ENCODE measurements at regions not wholly inside any gene's neighbourhood (a gene's known extent, or its start where the extent isn't known, plus 50 kb on each side); places are given as distances from the start of the nearest gene placed in this dataset.

GRCh38 chr16:63690267-63690666, 1431.6 kb downstream of the CDH11 start:
- no peaks in the 10 kb centered on the region for H4K20me1 ChIP-seq (ENCODE audit: control insufficient read depth, insufficient read depth, low read depth, low read length)
- H3K4me1 ChIP-seq (ENCODE audit: control insufficient read depth, low read length): no peaks in the 10 kb centered on the region
- TF ChIP-seq CTCF (IDR thresholded peaks at IDR 0.05; ENCODE audit: low read depth, low read length, poor library complexity, severe bottlenecking) (no peak), EZH2phosphoT487 (IDR thresholded peaks at IDR 0.05; ENCODE audit: borderline replicate concordance, low read length) (no peak)
- no peaks in the 10 kb centered on the region for H3K9me3 ChIP-seq (ENCODE audit: control insufficient read depth, insufficient read depth, low read length)
- no peaks in the 10 kb centered on the region for H3K27me3 ChIP-seq (ENCODE audit: control insufficient read depth, low read length)
- no peaks in the 10 kb centered on the region for H3K79me2 ChIP-seq (ENCODE audit: control insufficient read depth, low read length)
- no peaks in the 10 kb centered on the region for H3K36me3 ChIP-seq (ENCODE audit: control insufficient read depth, low read length)
- H3F3A ChIP-seq (ENCODE audit: control insufficient read depth, insufficient read depth): no peaks in the 10 kb centered on the region
- H3K27ac ChIP-seq (ENCODE audit: low read depth, low read length): no peak overlapping the region
- H3K9me2 ChIP-seq (replicated peaks; ENCODE audit: control insufficient read depth, low read length): no peaks in the 10 kb centered on the region
- no peak overlapping the region for H3K4me2 ChIP-seq (ENCODE audit: low read length)
- no peak overlapping the region for H3K4me3 ChIP-seq (ENCODE audit: low read length)

DNA sequence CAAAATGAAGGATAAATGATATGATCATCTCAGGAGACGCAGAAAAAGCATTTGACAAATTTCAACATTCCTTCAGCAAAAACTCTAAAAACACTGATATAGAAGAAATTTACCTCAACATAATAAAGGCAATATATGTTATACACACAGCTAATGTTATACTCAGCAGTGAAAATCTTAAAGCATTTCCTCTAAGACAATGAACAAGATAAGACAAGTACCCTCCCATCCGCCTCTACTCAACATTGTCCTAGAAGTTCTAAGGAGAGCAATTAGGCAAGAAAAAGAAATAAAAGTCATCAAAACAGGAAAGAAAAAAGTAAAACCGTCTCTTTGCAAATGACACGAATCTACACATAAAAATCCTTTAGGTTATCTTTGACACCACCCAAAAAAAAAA, 1432.8 kb downstream of the CDH11 start:
- Histone ChIP-seq H3K4me1 (ENCODE audit: control insufficient read depth, low read length) (no peaks in the 10 kb centered on the region), H3K4me2 (ENCODE audit: low read length) (no peak overlapping the region), H3K27me3 (ENCODE audit: control insufficient read depth, low read length) (no peaks in the 10 kb centered on the region), H3F3A (ENCODE audit: control insufficient read depth, insufficient read depth) (no peaks in the 10 kb centered on the region), H3K4me3 (ENCODE audit: low read length) (no peak overlapping the region), H3K36me3 (ENCODE audit: control insufficient read depth, low read length) (no peaks in the 10 kb centered on the region), H3K9me2 (replicated peaks; ENCODE audit: control insufficient read depth, low read length) (no peaks in the 10 kb centered on the region), H3K27ac (ENCODE audit: low read depth, low read length) (no peak overlapping the region), H4K20me1 (ENCODE audit: control insufficient read depth, insufficient read depth, low read depth, low read length) (no peaks in the 10 kb centered on the region), H3K79me2 (ENCODE audit: control insufficient read depth, low read length) (no peaks in the 10 kb centered on the region), H3K9me3 (ENCODE audit: control insufficient read depth, insufficient read depth, low read length) (no peaks in the 10 kb centered on the region)
- TF ChIP-seq CTCF (IDR thresholded peaks at IDR 0.05; ENCODE audit: low read depth, low read length, poor library complexity, severe bottlenecking) (no peak), EZH2phosphoT487 (IDR thresholded peaks at IDR 0.05; ENCODE audit: borderline replicate concordance, low read length) (no peak)

DNA sequence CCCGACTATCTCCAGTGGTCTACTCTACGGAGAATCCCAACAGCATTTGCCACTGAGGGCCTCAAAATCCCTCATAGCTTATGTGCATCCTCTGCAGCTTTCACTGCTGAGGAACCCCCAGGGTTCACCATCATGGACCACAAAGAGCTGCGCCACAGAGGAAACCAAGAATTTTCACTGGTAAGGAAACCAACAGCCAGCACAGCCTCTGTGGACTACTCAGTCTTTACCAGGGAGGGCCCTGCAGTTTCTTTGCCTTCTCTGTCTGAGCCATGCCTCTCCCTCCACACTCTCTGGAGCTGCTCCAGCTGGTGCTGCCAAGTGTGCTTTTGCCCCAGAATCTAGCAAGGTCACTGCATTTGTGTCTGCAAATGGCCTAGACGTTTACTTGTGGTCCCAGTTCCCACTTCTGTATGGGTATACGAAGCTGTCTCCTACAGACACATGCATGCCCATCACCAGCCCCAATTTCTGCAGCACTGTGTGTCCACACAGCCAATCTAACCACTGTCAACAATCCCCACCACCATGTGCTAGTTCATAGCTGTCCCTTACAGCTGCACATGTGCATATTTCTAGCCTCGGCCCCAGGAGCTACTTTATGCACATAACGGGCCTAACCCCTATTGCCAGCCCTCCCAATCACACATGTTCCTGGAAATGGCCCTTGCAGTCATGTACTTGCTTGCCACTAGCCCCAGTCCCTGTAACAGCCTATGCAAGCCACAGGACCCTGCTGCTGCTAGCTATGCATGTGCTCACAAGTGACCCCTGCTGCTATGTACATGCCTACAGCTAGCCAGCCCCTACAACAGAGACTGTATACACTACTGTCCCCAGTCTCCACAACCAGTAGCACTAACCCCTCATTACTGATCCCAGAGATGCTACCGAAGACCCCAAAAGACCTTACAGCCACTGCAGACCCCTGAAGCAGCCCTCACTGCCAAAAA, 1437.4 kb downstream of the CDH11 start:
- Histone ChIP-seq H3K4me3 (ENCODE audit: low read length) (no peak overlapping the region), H3K27ac (ENCODE audit: low read depth, low read length) (no peak overlapping the region), H3F3A (ENCODE audit: control insufficient read depth, insufficient read depth) (no peaks in the 10 kb centered on the region), H3K4me1 (ENCODE audit: control insufficient read depth, low read length) (no peaks in the 10 kb centered on the region), H3K9me2 (replicated peaks; ENCODE audit: control insufficient read depth, low read length) (no peaks in the 10 kb centered on the region), H4K20me1 (ENCODE audit: control insufficient read depth, insufficient read depth, low read depth, low read length) (no peaks in the 10 kb centered on the region), H3K4me2 (ENCODE audit: low read length) (no peak overlapping the region), H3K36me3 (ENCODE audit: control insufficient read depth, low read length) (no peaks in the 10 kb centered on the region), H3K27me3 (ENCODE audit: control insufficient read depth, low read length) (no peaks in the 10 kb centered on the region), H3K9me3 (ENCODE audit: control insufficient read depth, insufficient read depth, low read length) (no peaks in the 10 kb centered on the region), H3K79me2 (ENCODE audit: control insufficient read depth, low read length) (no peaks in the 10 kb centered on the region)
- TF ChIP-seq EZH2phosphoT487 (IDR thresholded peaks at IDR 0.05; ENCODE audit: borderline replicate concordance, low read length): no peak
- no peak for TF ChIP-seq CTCF (IDR thresholded peaks at IDR 0.05; ENCODE audit: low read depth, low read length, poor library complexity, severe bottlenecking)

Data from DOHH2 (cell line).